KMS-11 (cell line): ENCODE measurements at regions not wholly inside any gene's neighbourhood (a gene's known extent, or its start where the extent isn't known, plus 50 kb on each side); places are given as distances from the start of the nearest gene placed in this dataset.

Experiments used
- H2AFZ ChIP-seq: fragments of 200-600 bp; sonication (generic); 2 replicates; pipeline ENCODE4 v1.6.1; 2016; ENCODE audit warnings: antibody characterized with exemption, mixed run types, low read depth
- H3K27ac ChIP-seq: fragments of 200-600 bp; sonication (generic); 2 replicates; pipeline ENCODE4 v1.6.1; 2016; ENCODE audit warnings: mild to moderate bottlenecking, mixed run types
- H3K27me3 ChIP-seq: fragments of 200-600 bp; sonication (generic); 2 replicates; pipeline ENCODE4 v1.6.1; 2017; ENCODE audit warnings: mild to moderate bottlenecking, low read depth, mixed run types, moderate library complexity; ENCODE audit not compliant: insufficient read depth
- H3K36me3 ChIP-seq: fragments of 200-600 bp; sonication (generic); 2 replicates; pipeline ENCODE4 v1.6.1; 2017; ENCODE audit warnings: mild to moderate bottlenecking, mixed run types; ENCODE audit not compliant: insufficient read depth
- H3K4me1 ChIP-seq: fragments of 200-600 bp; sonication (generic); 2 replicates; pipeline ENCODE4 v1.6.1; 2016; ENCODE audit warnings: mild to moderate bottlenecking, low read depth, mixed run types; ENCODE audit not compliant: poor library complexity, severe bottlenecking
- H3K4me2 ChIP-seq: fragments of 200-600 bp; sonication (generic); 2 replicates; pipeline ENCODE4 v1.7.0; 2016; ENCODE audit warnings: mild to moderate bottlenecking, mixed run types
- H3K4me3 ChIP-seq: fragments of 200-600 bp; sonication (generic); IDR thresholded peaks from 2 replicates; pipeline ENCODE4 v1.6.1; 2017; ENCODE audit warnings: low read depth, low read length, mixed read lengths; ENCODE audit not compliant: insufficient read depth
- H3K79me2 ChIP-seq: fragments of 200-600 bp; sonication (generic); 2 replicates; pipeline ENCODE4 v1.6.1; 2016; ENCODE audit warnings: low read depth, mixed run types; ENCODE audit not compliant: insufficient read depth
- H3K9ac ChIP-seq: fragments of 200-600 bp; sonication (generic); 2 replicates; pipeline ENCODE4 v1.6.1; 2016; ENCODE audit warnings: mild to moderate bottlenecking, mixed run types
- H4K20me1 ChIP-seq: fragments of 200-600 bp; sonication (generic); 2 replicates; pipeline ENCODE4 v1.6.1; 2016; ENCODE audit warnings: mild to moderate bottlenecking, mixed run types; ENCODE audit not compliant: insufficient read depth
- TF ChIP-seq, protein P1 (sequence below): fragments of 200-600 bp; sonication (generic); conservative IDR thresholded peaks from 2 replicates; pipeline ENCODE4 v1.6.1; 2017; ENCODE audit warnings: low read depth, mild to moderate bottlenecking, antibody characterized with exemption, low read length, moderate library complexity, mixed read lengths

DNA sequence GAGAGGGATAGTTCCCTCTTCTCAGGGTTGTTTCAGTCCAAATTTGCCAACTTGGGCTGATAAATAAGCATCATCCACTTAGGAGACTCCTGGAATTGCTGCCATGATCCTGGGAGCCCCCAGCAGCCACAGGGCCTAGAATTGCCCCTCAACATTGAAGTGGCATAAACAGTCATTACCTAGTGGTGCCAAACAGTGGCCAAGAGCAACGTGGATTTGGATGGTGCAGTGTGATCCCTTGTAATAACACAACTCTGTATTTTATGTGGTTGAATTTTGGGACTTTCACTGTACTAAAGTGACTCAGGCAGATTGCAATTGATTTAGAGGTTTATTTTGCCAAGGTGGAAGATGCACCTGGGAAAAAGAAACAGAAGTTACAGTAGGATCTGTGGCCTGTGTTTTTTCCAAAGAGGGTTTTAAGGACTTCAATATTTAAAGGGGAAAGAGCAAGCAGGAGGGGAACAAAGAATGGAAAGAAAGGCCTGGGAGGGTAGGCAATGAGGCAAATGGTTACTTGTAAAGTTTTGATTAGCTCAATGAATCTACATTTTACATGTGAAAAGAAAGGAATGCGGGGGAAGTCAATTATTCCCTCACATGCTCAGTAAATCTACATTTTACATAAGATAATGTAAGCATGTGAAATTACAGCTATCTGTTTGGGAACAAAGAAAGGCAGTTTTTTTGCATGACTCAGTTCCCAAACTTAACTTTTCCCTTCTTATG lies 168.0 kb upstream of the NOX3 start:
- TF ChIP-seq, protein P1, sequence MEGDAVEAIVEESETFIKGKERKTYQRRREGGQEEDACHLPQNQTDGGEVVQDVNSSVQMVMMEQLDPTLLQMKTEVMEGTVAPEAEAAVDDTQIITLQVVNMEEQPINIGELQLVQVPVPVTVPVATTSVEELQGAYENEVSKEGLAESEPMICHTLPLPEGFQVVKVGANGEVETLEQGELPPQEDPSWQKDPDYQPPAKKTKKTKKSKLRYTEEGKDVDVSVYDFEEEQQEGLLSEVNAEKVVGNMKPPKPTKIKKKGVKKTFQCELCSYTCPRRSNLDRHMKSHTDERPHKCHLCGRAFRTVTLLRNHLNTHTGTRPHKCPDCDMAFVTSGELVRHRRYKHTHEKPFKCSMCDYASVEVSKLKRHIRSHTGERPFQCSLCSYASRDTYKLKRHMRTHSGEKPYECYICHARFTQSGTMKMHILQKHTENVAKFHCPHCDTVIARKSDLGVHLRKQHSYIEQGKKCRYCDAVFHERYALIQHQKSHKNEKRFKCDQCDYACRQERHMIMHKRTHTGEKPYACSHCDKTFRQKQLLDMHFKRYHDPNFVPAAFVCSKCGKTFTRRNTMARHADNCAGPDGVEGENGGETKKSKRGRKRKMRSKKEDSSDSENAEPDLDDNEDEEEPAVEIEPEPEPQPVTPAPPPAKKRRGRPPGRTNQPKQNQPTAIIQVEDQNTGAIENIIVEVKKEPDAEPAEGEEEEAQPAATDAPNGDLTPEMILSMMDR, result no peak
- H3K4me2 ChIP-seq, result no peak overlapping the region
- no peak overlapping the region for H3K9ac ChIP-seq
- H3K4me3 ChIP-seq, result no peak overlapping the region
- no peak overlapping the region for H2AFZ ChIP-seq
- H3K79me2 ChIP-seq, result no peaks in the 10 kb centered on the region
- no peaks in the 10 kb centered on the region for H4K20me1 ChIP-seq
- no peaks in the 10 kb centered on the region for H3K4me1 ChIP-seq
- no peaks in the 10 kb centered on the region for H3K36me3 ChIP-seq
- no peaks in the 10 kb centered on the region for H3K27me3 ChIP-seq
- no peak overlapping the region for H3K27ac ChIP-seq

DNA sequence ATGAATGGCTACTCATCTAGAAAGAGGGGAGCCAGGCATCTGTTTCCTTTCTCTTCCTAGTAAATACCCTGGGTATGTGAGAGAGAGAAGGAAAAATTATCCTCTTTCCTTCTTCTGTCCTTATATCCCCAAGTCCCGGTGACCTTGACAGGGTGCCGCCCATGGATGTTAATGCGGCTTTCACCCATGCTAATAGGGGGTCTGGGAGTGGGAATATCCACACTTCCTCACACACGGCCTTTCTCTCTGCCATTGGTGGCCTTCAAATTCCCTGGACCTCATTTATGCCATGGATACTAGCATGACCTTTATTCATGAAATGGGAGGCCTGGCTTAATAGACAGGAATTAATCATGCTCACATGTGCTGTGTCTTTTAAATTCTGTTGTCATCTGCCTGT lies 159.0 kb upstream of the NOX3 start:
- Histone ChIP-seq H3K27ac (no peak overlapping the region), H2AFZ (no peak overlapping the region), H3K4me3 (no peak overlapping the region), H3K27me3 (no peaks in the 10 kb centered on the region), H4K20me1 (no peaks in the 10 kb centered on the region), H3K4me1 (no peaks in the 10 kb centered on the region), H3K9ac (no peak overlapping the region), H3K4me2 (no peak overlapping the region), H3K79me2 (no peaks in the 10 kb centered on the region), H3K36me3 (no peaks in the 10 kb centered on the region)
- TF ChIP-seq, protein P1, result no peak

DNA sequence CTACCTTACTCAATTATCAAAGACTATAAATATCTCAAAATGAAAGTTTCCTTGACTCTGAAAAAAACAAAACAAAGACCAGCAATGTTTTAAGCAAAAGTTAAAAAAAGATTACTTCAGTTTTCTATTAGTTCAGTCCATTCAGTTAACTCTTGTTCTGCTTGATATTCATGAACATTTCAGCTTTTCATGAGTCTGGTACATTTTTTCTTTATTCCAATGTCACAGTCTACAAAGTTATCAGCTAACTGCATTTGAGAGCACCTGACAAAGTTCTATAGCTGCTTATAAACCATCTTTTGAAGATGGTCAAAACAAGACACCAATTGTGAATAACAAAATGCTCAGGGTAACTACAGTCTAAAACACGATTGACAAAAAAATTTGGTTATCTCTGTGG lies 156.1 kb upstream of the NOX3 start:
- Histone ChIP-seq H3K4me3 (no peak overlapping the region), H2AFZ (no peak overlapping the region), H3K9ac (no peak overlapping the region), H3K27me3 (no peaks in the 10 kb centered on the region), H3K27ac (no peak overlapping the region), H3K36me3 (no peaks in the 10 kb centered on the region), H4K20me1 (no peaks in the 10 kb centered on the region), H3K79me2 (no peaks in the 10 kb centered on the region), H3K4me1 (no peaks in the 10 kb centered on the region), H3K4me2 (no peak overlapping the region)
- TF ChIP-seq, protein P1, result no peak

DNA sequence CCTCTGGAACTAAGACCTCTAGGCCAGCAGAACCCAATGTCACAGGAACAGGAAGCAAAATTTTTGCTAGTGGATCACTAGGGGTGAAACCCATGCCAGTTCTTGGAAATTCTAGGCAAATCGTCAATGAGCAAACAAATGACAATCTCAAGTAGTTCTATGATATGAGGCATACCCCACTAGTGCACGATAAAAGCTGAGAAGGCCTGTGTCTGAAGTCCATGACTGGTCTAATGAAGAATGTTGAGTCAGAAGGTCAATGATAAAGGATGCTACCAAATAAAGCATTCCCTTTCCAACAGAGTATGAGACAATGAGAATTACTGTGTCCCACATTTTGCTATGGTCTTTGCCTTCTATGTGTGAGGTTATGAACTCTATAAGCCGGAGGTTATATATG lies 149.4 kb upstream of the NOX3 start:
- no peaks in the 10 kb centered on the region for H3K36me3 ChIP-seq
- TF ChIP-seq, protein P1, result no peak
- no peak overlapping the region for H3K27ac ChIP-seq
- H3K4me3 ChIP-seq, result no peak overlapping the region
- no peaks in the 10 kb centered on the region for H3K27me3 ChIP-seq
- H3K9ac ChIP-seq, result no peak overlapping the region
- no peaks in the 10 kb centered on the region for H3K79me2 ChIP-seq
- H3K4me1 ChIP-seq, result no peaks in the 10 kb centered on the region
- no peaks in the 10 kb centered on the region for H4K20me1 ChIP-seq
- H3K4me2 ChIP-seq, result no peak overlapping the region
- no peak overlapping the region for H2AFZ ChIP-seq
